Right renal cortex interstitium (tissue), 3 donors: ENCODE measurements at regions not wholly inside any gene's neighbourhood (a gene's known extent, or its start where the extent isn't known, plus 50 kb on each side); places are given as distances from the start of the nearest gene placed in this dataset.
"Not testable (repeated sequence)": the region's sequence is repeated elsewhere in the genome, so short reads cannot be mapped to it uniquely, and the experiment has no call there.

Source experiments
- DNase-seq, 3 donors: peaks; one replicate each; pipeline ENCODE4 v3.0.0-alpha.2; 2013; ENCODE audit warnings: low read depth in 3 of 3, low spot score in 2 of 3

DNA sequence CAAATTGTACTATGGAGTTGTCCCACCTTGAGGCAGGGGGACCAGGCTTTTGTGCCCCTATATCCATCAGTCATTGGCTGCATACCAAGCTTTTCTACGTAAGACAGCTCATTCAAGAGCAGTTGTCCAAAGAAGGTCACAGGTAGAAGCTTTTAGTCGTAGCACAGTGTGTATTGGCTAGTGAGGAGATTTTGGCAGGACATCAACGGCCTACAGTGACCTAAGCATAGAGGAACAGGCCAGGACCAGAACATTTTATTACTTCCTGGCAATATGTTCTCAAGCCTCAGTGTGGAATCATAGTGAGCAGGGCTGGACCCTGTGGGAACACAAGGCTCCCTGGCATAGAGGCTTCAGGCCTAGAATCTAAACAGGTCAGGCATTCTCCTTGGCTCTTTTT lies 105.4 kb upstream of the ANKRD28 start:
- no peak for DNase-seq

- no peak for DNase-seq
These were observed 106.3 kb upstream of the ANKRD28 start for GRCh38 chr3:15903759-15904720.

DNA sequence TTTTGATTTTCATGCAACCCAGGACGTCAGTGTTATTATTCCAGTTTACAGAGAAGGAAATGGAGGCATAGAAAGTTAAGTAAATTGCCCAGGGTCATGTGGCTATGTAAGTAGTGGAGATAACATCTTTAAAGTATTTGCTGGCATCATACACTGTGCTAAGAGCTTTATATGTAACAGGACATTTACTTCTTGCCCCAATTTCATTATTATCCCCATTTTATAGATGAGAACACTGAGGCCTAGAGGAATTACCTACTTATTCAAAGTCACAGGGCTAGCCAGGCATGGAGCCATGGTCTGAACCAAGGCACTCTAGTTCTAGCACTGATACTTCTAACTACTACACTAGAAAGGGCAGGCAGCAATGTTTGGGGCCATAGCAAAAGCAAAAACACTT lies 107.3 kb upstream of the ANKRD28 start:
- DNase-seq = no peak

GRCh38 chr3:15907403-15907802 lies 109.6 kb upstream of the ANKRD28 start:
- DNase-seq = not testable (repeated sequence)

GRCh38 chr3:15918988-15919387 lies 121.2 kb upstream of the ANKRD28 start:
- no peak for DNase-seq

- DNase-seq = no peak
These were observed 122.2 kb upstream of the ANKRD28 start for GRCh38 chr3:15919971-15920370.

GRCh38 chr3:15923640-15924405 lies 126.0 kb upstream of the ANKRD28 start:
- DNase-seq = no peak

DNA sequence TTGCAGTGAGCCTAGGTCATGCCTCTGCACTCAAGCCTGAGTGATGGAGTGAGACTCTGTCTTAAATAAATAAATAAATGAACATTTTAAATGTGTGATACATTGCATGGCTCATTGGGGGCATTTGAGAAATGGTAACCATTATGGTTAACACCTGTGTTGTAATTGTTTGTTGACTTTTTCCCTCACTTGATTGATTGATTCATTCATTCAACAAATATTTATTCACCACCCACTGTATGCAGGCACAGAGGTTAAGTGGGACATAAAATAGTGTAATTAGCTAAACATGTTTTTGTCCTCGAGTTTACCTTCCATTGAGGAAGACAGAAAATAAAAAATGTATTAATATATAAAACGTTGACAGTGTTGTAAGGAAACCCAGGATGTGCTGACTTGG lies 127.1 kb upstream of the ANKRD28 start:
- DNase-seq = no peak

DNA sequence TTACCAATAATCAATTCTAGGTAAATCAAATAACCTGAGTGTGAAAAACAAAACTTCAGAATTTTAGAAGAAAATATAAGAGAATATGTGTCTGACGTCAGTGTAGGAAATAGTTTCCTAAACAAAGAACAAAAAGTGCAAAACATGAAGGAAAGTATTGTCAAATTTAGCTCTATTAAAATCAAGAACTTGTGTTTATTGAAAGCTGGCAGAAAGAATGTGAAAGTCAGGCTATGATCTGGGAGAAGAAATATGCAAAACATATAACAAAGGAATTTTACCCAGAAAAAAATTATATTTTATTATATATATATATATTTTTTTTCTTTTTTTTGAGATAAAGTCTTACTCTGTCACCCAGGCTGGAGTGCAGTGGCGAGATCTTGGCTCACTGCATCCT lies 129.1 kb upstream of the ANKRD28 start:
- no peak for DNase-seq

DNA sequence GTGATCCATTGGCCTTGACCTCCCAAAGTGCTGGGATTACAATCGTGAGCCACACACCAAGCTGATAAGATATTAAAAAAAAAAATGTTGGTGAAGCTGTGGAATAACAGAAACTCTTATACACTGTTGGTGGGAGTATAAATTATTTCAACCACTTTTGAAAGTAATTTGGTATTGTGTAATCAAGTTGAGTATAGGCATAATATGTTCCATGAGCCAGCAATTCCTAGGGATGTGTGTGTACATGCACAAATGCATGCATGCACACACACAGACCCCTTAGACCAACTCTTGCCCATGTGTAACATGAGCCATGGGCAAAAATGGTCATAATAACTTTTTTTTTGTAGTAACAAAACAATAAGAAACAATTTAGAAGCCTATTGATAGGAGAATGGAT lies 130.2 kb upstream of the ANKRD28 start:
- no peak for DNase-seq

DNA sequence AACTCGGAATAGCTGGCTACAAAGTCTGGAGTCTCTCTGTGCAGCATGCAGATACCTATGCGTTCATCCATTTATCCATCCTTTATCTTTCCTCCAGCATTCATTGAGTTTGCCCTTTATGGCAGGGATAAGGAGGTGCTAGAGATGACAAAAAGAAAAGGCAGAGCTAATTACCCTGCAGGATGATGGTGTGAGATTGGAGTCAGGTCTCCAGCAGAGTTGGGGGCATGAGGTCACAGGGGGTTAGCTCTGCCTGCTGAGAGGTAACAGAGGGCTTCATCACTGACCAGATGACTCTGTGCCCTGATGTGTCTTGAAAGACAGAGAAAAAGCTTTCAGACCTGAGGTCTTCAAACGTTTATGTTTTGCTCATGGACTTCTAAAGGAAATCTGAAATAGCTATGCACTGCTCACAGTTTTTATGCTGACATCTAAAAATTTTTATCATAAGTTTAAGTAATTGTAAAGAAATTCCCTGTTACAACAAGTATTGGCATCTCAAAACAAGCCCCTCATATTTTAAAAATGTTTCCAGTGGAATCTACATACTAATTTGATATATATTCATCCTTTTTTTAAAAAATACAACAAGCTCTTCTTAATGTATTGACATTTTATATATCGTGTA lies 132.3 kb upstream of the ANKRD28 start:
- DNase-seq = no peak

GRCh38 chr3:15932348-15933300 lies 134.8 kb upstream of the ANKRD28 start:
- no peak for DNase-seq

GRCh38 chr3:15933439-15934139 lies 135.8 kb upstream of the ANKRD28 start:
- DNase-seq = no peak

DNA sequence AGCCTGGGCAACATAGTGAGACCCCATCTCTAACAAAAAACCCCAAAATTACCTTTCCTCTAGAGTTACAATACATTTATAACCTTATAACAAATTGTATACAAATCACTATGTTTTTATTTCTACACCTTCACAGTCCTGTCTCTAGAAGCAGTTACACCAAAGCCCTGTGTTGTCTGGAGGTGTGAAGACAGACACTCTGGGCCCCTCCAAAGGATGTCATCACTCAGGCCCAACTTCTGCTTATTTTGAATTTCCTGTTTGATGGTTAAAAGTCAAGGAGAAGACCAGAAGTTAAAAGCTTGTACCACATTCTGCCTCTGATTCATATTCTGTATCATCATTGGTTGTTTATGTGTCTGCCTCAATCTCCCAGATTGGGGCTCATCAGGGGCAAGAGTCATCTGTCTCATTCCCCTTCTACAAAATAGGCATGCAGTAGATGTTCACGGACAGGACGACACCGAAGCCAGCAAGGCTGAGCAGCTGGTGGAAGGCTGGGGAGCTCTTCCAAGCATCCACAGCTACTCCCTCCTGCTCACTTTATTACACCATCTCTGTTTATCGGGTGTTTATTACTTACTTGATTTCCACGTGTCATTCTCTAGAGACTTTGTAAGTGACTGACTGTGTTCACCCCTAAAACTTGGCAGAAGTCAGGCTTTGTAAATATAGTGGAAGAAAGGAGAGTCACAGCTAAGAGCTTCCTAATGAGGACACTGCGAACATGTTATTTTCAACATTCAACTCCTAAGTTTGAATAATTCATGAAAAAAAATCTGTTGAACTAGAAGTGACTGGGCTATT lies 136.8 kb upstream of the ANKRD28 start:
- no peak for DNase-seq

DNA sequence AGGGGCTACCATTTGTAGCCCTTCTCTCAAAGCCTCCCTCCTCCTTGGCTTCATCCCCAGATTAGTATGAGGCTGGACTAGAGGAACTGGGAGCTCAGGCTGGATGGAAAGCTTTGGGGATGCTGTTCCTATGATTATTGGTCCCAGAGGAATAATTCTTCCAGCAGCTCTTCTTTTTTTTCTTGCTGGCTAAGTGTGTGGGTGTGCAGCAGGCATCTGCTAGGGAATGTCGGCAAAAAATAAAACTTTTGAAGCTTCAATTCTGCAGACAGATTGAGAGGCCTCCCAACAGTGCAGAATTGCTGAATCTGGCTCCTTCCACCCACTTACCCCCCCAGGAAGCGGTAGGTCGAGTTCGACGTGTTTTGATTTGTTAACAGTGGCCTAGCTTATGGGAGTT lies 138.5 kb upstream of the ANKRD28 start:
- no peak for DNase-seq

DNA sequence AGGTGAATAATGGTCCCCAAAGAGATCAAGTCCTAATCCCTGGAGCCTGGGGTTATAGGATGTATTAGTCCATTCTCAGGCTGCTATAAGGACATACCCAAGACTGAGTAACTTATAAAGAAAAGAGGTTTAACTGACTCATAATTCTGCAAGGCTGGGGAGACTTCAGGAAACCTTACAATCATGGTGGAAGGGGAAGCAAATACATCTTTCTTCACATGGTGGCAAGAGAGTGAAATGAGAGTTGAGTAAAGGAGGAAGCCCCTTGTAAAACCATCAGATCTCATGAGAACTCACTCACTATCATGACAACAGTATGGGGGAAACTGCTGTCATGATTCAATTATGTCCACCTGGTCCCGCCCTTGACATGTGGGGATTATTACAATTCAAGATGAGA lies 142.9 kb upstream of the ANKRD28 start:
- no peak for DNase-seq

- not testable (repeated sequence) for DNase-seq
These were observed 143.7 kb upstream of the ANKRD28 start for GRCh38 chr3:15941457-15941856.

- no peak for DNase-seq
These were observed 144.2 kb upstream of the ANKRD28 start for GRCh38 chr3:15941958-15942357.

GRCh38 chr3:15942462-15942861 lies 144.7 kb upstream of the ANKRD28 start:
- no peak for DNase-seq
